LNCaP clone FGC (cell line): ENCODE measurements at regions not wholly inside any gene's neighbourhood (a gene's known extent, or its start where the extent isn't known, plus 50 kb on each side); places are given as distances from the start of the nearest gene placed in this dataset.

Experiments used
- DNase-seq: peaks from one replicate; pipeline ENCODE4 v3.0.0-alpha.2; 2011; ENCODE audit warnings: low read depth
- H3K4me3 ChIP-seq: 2 replicates; pipeline ENCODE4 v1.5.1; 2011; ENCODE audit warnings: mild to moderate bottlenecking, low read depth, low read length, control low read depth
- TF ChIP-seq, protein P1 (sequence below): IDR thresholded peaks from 2 replicates; pipeline ENCODE4 v1.5.1; 2012; ENCODE audit warnings: mild to moderate bottlenecking; ENCODE audit not compliant: control insufficient read depth, insufficient read depth; ENCODE audit errors: extremely low read depth

DNA sequence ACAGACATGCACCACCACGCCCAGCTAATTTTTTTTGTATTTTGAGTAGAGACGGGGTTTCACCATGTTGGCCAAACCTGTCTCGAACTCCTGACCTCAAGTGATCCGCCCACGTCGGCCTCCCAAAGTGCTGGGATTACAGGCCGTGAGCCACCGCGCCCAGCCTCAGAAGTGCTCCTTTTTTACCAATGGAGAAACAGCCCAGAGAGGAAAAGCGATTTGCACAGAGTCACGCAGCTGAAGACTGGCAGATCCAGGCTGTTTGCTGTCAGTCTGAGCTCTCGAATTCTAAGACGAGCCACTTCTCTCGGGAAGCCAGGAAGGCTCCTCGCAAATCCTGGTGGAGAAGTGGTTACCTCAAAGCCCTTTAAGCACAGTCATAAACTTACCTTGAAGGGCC, 57.4 kb upstream of the SDK1 start:
- DNase-seq = no peak
- no peak overlapping the region for H3K4me3 ChIP-seq
- TF ChIP-seq, protein P1, sequence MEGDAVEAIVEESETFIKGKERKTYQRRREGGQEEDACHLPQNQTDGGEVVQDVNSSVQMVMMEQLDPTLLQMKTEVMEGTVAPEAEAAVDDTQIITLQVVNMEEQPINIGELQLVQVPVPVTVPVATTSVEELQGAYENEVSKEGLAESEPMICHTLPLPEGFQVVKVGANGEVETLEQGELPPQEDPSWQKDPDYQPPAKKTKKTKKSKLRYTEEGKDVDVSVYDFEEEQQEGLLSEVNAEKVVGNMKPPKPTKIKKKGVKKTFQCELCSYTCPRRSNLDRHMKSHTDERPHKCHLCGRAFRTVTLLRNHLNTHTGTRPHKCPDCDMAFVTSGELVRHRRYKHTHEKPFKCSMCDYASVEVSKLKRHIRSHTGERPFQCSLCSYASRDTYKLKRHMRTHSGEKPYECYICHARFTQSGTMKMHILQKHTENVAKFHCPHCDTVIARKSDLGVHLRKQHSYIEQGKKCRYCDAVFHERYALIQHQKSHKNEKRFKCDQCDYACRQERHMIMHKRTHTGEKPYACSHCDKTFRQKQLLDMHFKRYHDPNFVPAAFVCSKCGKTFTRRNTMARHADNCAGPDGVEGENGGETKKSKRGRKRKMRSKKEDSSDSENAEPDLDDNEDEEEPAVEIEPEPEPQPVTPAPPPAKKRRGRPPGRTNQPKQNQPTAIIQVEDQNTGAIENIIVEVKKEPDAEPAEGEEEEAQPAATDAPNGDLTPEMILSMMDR = no peak

DNA sequence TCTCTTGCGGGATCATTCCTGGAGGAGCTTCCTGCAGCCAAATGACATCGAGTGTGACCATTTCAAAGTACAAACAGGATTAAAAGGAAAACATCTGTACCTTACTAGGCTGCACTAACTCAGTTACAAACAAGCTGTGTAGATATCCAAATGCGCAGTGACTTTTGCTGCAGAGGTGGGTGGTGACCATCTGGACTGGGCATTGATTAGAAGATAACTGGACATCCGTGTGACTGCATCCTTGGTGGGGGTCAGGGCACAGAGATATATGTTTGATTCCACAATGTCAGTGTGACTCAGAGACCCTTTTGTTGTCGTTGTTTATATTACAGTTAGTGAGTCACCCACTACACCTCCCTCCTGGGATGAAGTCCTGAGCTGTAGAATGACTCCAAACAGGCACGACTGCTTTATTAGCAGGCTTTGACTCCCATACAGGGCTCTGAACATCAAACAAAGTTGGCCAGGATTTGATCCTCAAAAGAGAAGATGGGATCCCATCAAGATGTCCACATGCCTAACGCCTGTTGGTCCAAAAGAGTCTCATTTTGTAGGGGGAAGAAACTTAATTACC, 56.7 kb upstream of the SDK1 start:
- DNase-seq = no peak

DNA sequence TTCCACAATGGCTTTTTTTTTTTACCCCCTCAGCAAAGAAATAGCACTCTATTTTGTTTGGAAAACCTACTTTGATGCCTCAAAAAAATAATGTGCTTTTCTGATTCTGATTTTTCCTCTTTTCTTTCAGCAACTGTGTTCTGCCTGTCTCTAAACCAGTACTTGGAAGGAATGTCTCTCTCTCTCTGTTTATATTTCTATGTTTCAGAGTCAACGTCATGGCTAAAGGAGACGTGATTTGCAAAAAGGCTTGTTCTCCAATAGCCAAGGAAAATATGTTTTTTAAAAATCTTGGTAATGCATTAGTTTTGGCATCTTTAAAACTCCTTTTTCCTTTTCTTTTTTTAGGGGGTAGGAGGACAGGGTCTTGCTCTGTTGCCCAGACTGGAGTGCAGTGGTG, 56.0 kb upstream of the SDK1 start:
- TF ChIP-seq, protein P1 = no peak
- no peak overlapping the region for H3K4me3 ChIP-seq
- DNase-seq = no peak

More for the DNA sequence above, 56.7 kb upstream of the SDK1 start:
- H3K4me3 ChIP-seq = no peak overlapping the region
- TF ChIP-seq, protein P1 = no peak

- no peak overlapping the region for H3K4me3 ChIP-seq
- TF ChIP-seq, protein P1 = no peak
- DNase-seq = no peak
Observed at GRCh38 chr7:3245721-3246120, 55.3 kb upstream of the SDK1 start.

GRCh38 chr7:3246127-3246526, 54.9 kb upstream of the SDK1 start:
- H3K4me3 ChIP-seq = no peak overlapping the region
- TF ChIP-seq, protein P1 = no peak
- DNase-seq = no peak

GRCh38 chr7:3246651-3247050, 54.4 kb upstream of the SDK1 start:
- no peak overlapping the region for H3K4me3 ChIP-seq
- no peak for DNase-seq
- TF ChIP-seq, protein P1 = no peak

- no peak for DNase-seq
- TF ChIP-seq, protein P1 = no peak
- no peak overlapping the region for H3K4me3 ChIP-seq
Observed at GRCh38 chr7:3250725-3251124, 50.3 kb upstream of the SDK1 start.
